ENCODE measurements at regions not wholly inside any gene's neighbourhood (a gene's known extent, or its start where the extent isn't known, plus 50 kb on each side); places are given as distances from the start of the nearest gene placed in this dataset.

GRCh38 chr11:106451228-106451922 is 373.9 kb downstream of the AASDHPPT start:
- WGBS (ENCODE audit: low lambda C conversion rate): 54% methylated on average over 2 of the region's 2 CpGs
- in situ Hi-C loops (cut with HindIII; ENCODE audit: extremely low pct_ligation_motif_present, low pct_unique_long_range_greater_than_20kb): no loop called here
- ChIA-PET CTCF (ENCODE audit: low intra/inter-chr PET ratio, low total read pairs) (no interaction called here), POLR2A (no interaction called here)
- intact Hi-C loops (cut with micrococcal nuclease; ENCODE audit: unreplicated experiment): no loop called here
- no peak overlapping the region for H3K4me3 ChIP-seq (replicated peaks in 1 of 3; ENCODE audit: insufficient read depth in 1 of 3, low read depth in 2 of 3, low read length in 3 of 3)
- H3K9ac ChIP-seq (ENCODE audit: insufficient read depth, low read depth, low read length): no peak overlapping the region
- H3K4me1 ChIP-seq (ENCODE audit: insufficient read depth, low read length): peaks cover 30% of the 10 kb centered on the region
- TF ChIP-seq MXI1 (IDR thresholded peaks at IDR 0.05; ENCODE audit: borderline replicate concordance, low read depth, low read length) (no peak), TBX3 (IDR thresholded peaks at IDR 0.05; ENCODE audit: borderline replicate concordance) (no peak), POLR2AphosphoS2 (IDR thresholded peaks at IDR 0.05; ENCODE audit: low read depth, low read length) (no peak), JUN (CRISPR knock-in tag; IDR thresholded peaks at IDR 0.05) (no peak), KLF11 (CRISPR knock-in tag; IDR thresholded peaks at IDR 0.05) (no peak), ZNF784 (CRISPR knock-in tag; IDR thresholded peaks at IDR 0.05; ENCODE audit: borderline replicate concordance) (no peak), KDM3A (CRISPR knock-in tag; IDR thresholded peaks at IDR 0.05; ENCODE audit: low read depth) (no peak), ZBTB46 (CRISPR knock-in tag; IDR thresholded peaks at IDR 0.05; ENCODE audit: borderline replicate concordance) (no peak)
- no peaks in the 10 kb centered on the region for H3K36me3 ChIP-seq (replicated peaks in 1 of 2; ENCODE audit: control insufficient read depth in 1 of 2, insufficient read depth in 2 of 2, low read length in 2 of 2)
- no peak overlapping the region for H2AFZ ChIP-seq (ENCODE audit: low read length)
- BruUV-seq (replicated peaks): no TSS peak
- no peak overlapping the region for H3K4me2 ChIP-seq (ENCODE audit: low read depth, low read length)
- no peaks in the 10 kb centered on the region for H3K27me3 ChIP-seq (ENCODE audit: control insufficient read depth in 1 of 2, insufficient read depth in 2 of 2, low read length in 2 of 2)
- H3K9me3 ChIP-seq (ENCODE audit: low read length): peaks cover 25% of the 10 kb centered on the region
- ATAC-seq (no peak), DNase-seq (ENCODE audit: low spot score) (no peak), FAIRE-seq (no peak)
- no peaks in the 10 kb centered on the region for H3K79me2 ChIP-seq (ENCODE audit: insufficient read depth, low read length)
- H3K27ac ChIP-seq (ENCODE audit: extremely low read length, insufficient read depth, low read length): no peak overlapping the region
- H4K20me1 ChIP-seq (ENCODE audit: insufficient read depth, low read length): no peaks in the 10 kb centered on the region
